ENCODE measurements at regions not wholly inside any gene's neighbourhood (a gene's known extent, or its start where the extent isn't known, plus 50 kb on each side); places are given as distances from the start of the nearest gene placed in this dataset.

- WGBS (ENCODE audit: insufficient coverage, insufficient replicate concordance, low lambda C conversion rate, missing lambda C conversion rate) = 46% methylated on average over 7 of the region's 7 CpGs
- POLR2A ChIA-PET = no interaction called here
- in situ Hi-C loops (cut with MboI) = no loop called here
Observed at GRCh38 chr10:124186956-124187355, 93.6 kb upstream of the CHST15 start.

More at GRCh38 chr10:124186956-124187355, 93.6 kb upstream of the CHST15 start:
- Histone ChIP-seq H3K36me3 (ENCODE audit: control insufficient read depth in 2 of 2, insufficient read depth in 2 of 2, low read length in 1 of 2) (no peaks in the 10 kb centered on the region), H3K4me3 (no peak overlapping the region), H3K4me1 (ENCODE audit: control insufficient read depth, insufficient read depth, low read length) (no peaks in the 10 kb centered on the region), H2AFZ (ENCODE audit: control insufficient read depth, low read depth, low read length) (no peak overlapping the region), H3K4me2 (ENCODE audit: control insufficient read depth, insufficient read depth) (no peak overlapping the region), H3K9me3 (replicated peaks; ENCODE audit: control insufficient read depth, insufficient read depth, low read length) (no peaks in the 10 kb centered on the region), H4K20me1 (ENCODE audit: control insufficient read depth, insufficient read depth) (no peaks in the 10 kb centered on the region), H3K27ac (ENCODE audit: control insufficient read depth, insufficient read depth) (no peak overlapping the region), H3K9ac (ENCODE audit: control insufficient read depth, insufficient read depth, low read length) (no peak overlapping the region), H3K79me2 (ENCODE audit: control insufficient read depth, insufficient read depth, low read length) (no peaks in the 10 kb centered on the region), H3K27me3 (replicated peaks in 1 of 2; ENCODE audit: control insufficient read depth in 2 of 2, insufficient read depth in 2 of 2, low read length in 1 of 2) (no peaks in the 10 kb centered on the region)
- BruUV-seq (replicated peaks) = no TSS peak
- TF ChIP-seq EZH2 (IDR thresholded peaks at IDR 0.05; ENCODE audit: borderline replicate concordance, control insufficient read depth, low read depth, low read length) = no peak
- TF ChIP-seq ZNF384 (IDR thresholded peaks at IDR 0.05; ENCODE audit: borderline replicate concordance, low read depth, low read length) = no peak
- no peak for TF ChIP-seq CREB1 (IDR thresholded peaks at IDR 0.05; ENCODE audit: low read depth)
- TF ChIP-seq GATAD2B (conservative IDR thresholded peaks at IDR 0.05; ENCODE audit: low read depth) = no peak
- TF ChIP-seq ZBTB33 (IDR thresholded peaks at IDR 0.05) = no peak
- TF ChIP-seq POLR2AphosphoS5 (IDR thresholded peaks at IDR 0.05; ENCODE audit: low read length) = no peak
- TF ChIP-seq E2F4 (IDR thresholded peaks at IDR 0.05; ENCODE audit: low read depth, low read length) = no peak
- no peak for TF ChIP-seq RBBP5 (conservative IDR thresholded peaks at IDR 0.05)
- no peak for TF ChIP-seq ESRRA (IDR thresholded peaks at IDR 0.05; ENCODE audit: low read length)
- TF ChIP-seq NFYA (IDR thresholded peaks at IDR 0.05; ENCODE audit: borderline replicate concordance, low read depth, low read length) = no peak
- no peak for TF ChIP-seq IRF5 (IDR thresholded peaks at IDR 0.05; ENCODE audit: borderline replicate concordance)
- no peak for TF ChIP-seq STAT1 (conservative IDR thresholded peaks at IDR 0.05)
- no peak for TF ChIP-seq ATF7 (IDR thresholded peaks at IDR 0.05; ENCODE audit: low read depth)
- TF ChIP-seq ZSCAN29 (IDR thresholded peaks at IDR 0.05) = no peak
- TF ChIP-seq SIX5 (IDR thresholded peaks at IDR 0.05; ENCODE audit: low read depth, low read length, severe bottlenecking) = no peak
- TF ChIP-seq E4F1 (IDR thresholded peaks at IDR 0.05; ENCODE audit: borderline replicate concordance, partially characterized antibody) = no peak
- no peak for TF ChIP-seq PAX8 (IDR thresholded peaks at IDR 0.05)
- ChIA-PET RAD21 (ENCODE audit: unreplicated experiment) (no interaction called here), CTCF (no interaction called here), SMC1A (ENCODE audit: uncharacterized antibody, unreplicated experiment) (no interaction called here)
- ATAC-seq = no peak
- no peak for DNase-seq (ENCODE audit: low read depth, low spot score)
- intact Hi-C loops (cut with micrococcal nuclease; ENCODE audit: unreplicated experiment) = no loop called here
- FAIRE-seq = no peak

All from GM12878 (cell line).